ENCODE measurements at regions not wholly inside any gene's neighbourhood (a gene's known extent, or its start where the extent isn't known, plus 50 kb on each side); places are given as distances from the start of the nearest gene placed in this dataset.

DNA sequence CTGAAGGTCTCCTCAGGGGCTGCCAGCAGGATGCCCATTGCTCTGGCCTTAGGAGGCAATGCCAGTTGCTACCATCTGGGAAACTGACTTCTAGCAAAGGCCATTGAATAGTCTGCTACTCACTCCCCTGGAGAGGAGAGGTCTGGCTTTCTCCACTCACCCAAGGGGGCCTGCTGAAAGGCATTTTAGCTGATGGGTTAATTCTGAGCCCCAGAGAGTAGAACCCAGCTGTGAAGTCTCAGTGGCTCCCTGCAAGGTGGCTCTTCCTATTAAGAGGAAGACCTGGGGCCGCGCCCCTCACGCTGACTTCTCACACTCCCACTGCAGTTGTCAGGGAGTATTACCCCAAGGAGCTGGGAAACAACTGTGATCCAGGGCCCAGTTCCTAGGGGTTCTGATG, 213.3 kb upstream of the GALNT2 start (continued):
- no peak for TF ChIP-seq SIRT6 (IDR thresholded peaks at IDR 0.05; ENCODE audit: low read length)
- no peak for TF ChIP-seq RFX5 (IDR thresholded peaks at IDR 0.05; ENCODE audit: borderline replicate concordance, low read depth, low read length)
- TF ChIP-seq CBX8 (IDR thresholded peaks at IDR 0.05; ENCODE audit: borderline replicate concordance, low read depth, low read length): no peak
- TF ChIP-seq SIN3A (conservative IDR thresholded peaks at IDR 0.05 in 1 of 2, IDR thresholded peaks at IDR 0.05 in 1 of 2; ENCODE audit: low read depth in 1 of 2, low read length in 2 of 2): no peak
- no peak for TF ChIP-seq GABPA (IDR thresholded peaks at IDR 0.05; ENCODE audit: borderline replicate concordance, insufficient read depth, low read length)
